ENCODE measurements at regions not wholly inside any gene's neighbourhood (a gene's known extent, or its start where the extent isn't known, plus 50 kb on each side); places are given as distances from the start of the nearest gene placed in this dataset.

DNA sequence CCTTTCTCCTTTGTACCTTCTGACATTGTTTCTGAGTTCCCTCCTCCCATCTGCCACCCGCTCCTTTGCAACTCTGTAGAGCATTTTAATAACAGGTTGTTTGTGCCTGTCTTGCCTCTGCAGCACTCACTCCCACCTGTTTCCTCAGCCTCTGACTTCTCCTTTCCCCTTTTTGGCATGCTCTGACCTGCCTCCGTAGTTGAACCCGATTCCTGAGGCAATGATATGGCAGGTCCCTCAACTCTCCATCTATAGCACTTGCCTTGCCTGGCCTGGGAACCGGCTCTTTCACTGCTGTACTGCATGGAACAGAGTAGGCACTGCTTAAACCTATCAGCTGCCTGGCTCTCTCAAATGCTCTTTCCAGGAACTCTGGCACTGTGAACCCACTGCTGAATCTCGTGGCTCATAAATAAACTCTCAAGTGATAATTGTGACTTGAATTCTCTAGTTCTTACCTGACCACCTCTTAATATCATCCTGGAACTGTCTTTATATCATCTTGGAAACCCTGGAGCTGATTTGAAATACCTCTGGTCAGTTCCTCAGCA lies 50.3 kb downstream of the UTRN start:
- no peak for TF ChIP-seq STAT5B (CRISPR knock-in tag; IDR thresholded peaks at IDR 0.05)
- TF ChIP-seq MTA3 (CRISPR knock-in tag; IDR thresholded peaks at IDR 0.05): no peak
- no peak for TF ChIP-seq HNRNPL (IDR thresholded peaks at IDR 0.05; ENCODE audit: low read depth, low read length)
- TF ChIP-seq, protein P1, sequence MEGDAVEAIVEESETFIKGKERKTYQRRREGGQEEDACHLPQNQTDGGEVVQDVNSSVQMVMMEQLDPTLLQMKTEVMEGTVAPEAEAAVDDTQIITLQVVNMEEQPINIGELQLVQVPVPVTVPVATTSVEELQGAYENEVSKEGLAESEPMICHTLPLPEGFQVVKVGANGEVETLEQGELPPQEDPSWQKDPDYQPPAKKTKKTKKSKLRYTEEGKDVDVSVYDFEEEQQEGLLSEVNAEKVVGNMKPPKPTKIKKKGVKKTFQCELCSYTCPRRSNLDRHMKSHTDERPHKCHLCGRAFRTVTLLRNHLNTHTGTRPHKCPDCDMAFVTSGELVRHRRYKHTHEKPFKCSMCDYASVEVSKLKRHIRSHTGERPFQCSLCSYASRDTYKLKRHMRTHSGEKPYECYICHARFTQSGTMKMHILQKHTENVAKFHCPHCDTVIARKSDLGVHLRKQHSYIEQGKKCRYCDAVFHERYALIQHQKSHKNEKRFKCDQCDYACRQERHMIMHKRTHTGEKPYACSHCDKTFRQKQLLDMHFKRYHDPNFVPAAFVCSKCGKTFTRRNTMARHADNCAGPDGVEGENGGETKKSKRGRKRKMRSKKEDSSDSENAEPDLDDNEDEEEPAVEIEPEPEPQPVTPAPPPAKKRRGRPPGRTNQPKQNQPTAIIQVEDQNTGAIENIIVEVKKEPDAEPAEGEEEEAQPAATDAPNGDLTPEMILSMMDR (CRISPR knock-in tag; IDR thresholded peaks at IDR 0.05): no peak
- no peak for TF ChIP-seq FOXJ3 (CRISPR knock-in tag; IDR thresholded peaks at IDR 0.05; ENCODE audit: borderline replicate concordance)

All from HepG2 (cell line).